H9 (cell line): ENCODE measurements at regions not wholly inside any gene's neighbourhood (a gene's known extent, or its start where the extent isn't known, plus 50 kb on each side); places are given as distances from the start of the nearest gene placed in this dataset.

ENCODE experiments used
- DNase-seq: peaks from one replicate; pipeline ENCODE4 v3.0.0-alpha.2; 2017
- H2AFZ ChIP-seq: one replicate; pipeline ENCODE4 v1.6.1; 2013; ENCODE audit warnings: mild to moderate bottlenecking, low read length, control low read depth, moderate library complexity
- H2AK5ac ChIP-seq: 2 replicates; pipeline ENCODE4 v1.6.1; 2013; ENCODE audit warnings: low read length, control low read depth, mixed read lengths; ENCODE audit not compliant: insufficient read length
- H2BK120ac ChIP-seq: one replicate; pipeline ENCODE4 v1.6.1; 2013; ENCODE audit warnings: low read depth, mild to moderate bottlenecking, low read length, control low read depth, inconsistent platforms; ENCODE audit not compliant: poor library complexity, severe bottlenecking
- H2BK12ac ChIP-seq: 2 replicates; pipeline ENCODE4 v1.6.1; 2013; ENCODE audit warnings: low read length, control low read depth, mixed read lengths, low read depth; ENCODE audit not compliant: insufficient read length
- H2BK15ac ChIP-seq: 2 replicates; pipeline ENCODE4 v1.6.1; 2013; ENCODE audit warnings: low read depth, low read length, control low read depth
- H2BK20ac ChIP-seq: one replicate; pipeline ENCODE4 v1.6.1; 2013; ENCODE audit warnings: low read depth, mild to moderate bottlenecking, low read length, control low read depth, inconsistent platforms; ENCODE audit not compliant: poor library complexity, severe bottlenecking
- H2BK5ac ChIP-seq: 2 replicates; pipeline ENCODE4 v1.6.1; 2013; ENCODE audit warnings: low read length, control low read depth, mixed read lengths; ENCODE audit not compliant: insufficient read length
- H3K14ac ChIP-seq: 2 replicates; pipeline ENCODE4 v1.6.1; 2013; ENCODE audit warnings: low read length, control low read depth; ENCODE audit not compliant: insufficient read depth
- H3K18ac ChIP-seq: 2 replicates; pipeline ENCODE4 v1.6.1; 2013; ENCODE audit warnings: low read depth, mild to moderate bottlenecking, mixed read lengths, low read length, control low read depth; ENCODE audit not compliant: insufficient read length
- H3K23ac ChIP-seq: 2 replicates; pipeline ENCODE4 v1.6.1; 2013; ENCODE audit warnings: low read length, control low read depth, mixed read lengths, low read depth; ENCODE audit not compliant: insufficient read length
- H3K23me2 ChIP-seq: 2 replicates; pipeline ENCODE4 v1.6.1; 2013; ENCODE audit warnings: low read depth, mild to moderate bottlenecking, mixed read lengths, low read length, control low read depth; ENCODE audit not compliant: insufficient read length, poor library complexity, severe bottlenecking
- H3K27ac ChIP-seq: 2 replicates; pipeline ENCODE4 v1.5.1; 2013; ENCODE audit warnings: low read length, control low read depth, mixed read lengths, low read depth; ENCODE audit not compliant: insufficient read length
- H3K27me3 ChIP-seq: 2 replicates; pipeline ENCODE4 v1.6.1; 2013; ENCODE audit warnings: low read length, control low read depth, inconsistent platforms; ENCODE audit not compliant: insufficient read depth
- H3K4ac ChIP-seq: 2 replicates; pipeline ENCODE4 v1.6.1; 2013; ENCODE audit warnings: low read depth, mild to moderate bottlenecking, control low read depth, inconsistent platforms, low read length, moderate library complexity
- H3K4me1 ChIP-seq: 2 replicates; pipeline ENCODE4 v1.6.1; 2013; ENCODE audit warnings: low read length, control low read depth, inconsistent platforms; ENCODE audit not compliant: insufficient read depth
- H3K4me2 ChIP-seq: 2 replicates; pipeline ENCODE4 v1.6.1; 2013; ENCODE audit warnings: low read length, control low read depth, mixed read lengths; ENCODE audit not compliant: insufficient read length, insufficient read depth
- H3K56ac ChIP-seq: 2 replicates; pipeline ENCODE4 v1.6.1; 2013; ENCODE audit warnings: low read depth, mild to moderate bottlenecking, mixed read lengths, low read length, control low read depth; ENCODE audit not compliant: insufficient read length
- H3K79me1 ChIP-seq: 2 replicates; pipeline ENCODE4 v1.6.1; 2013; ENCODE audit warnings: low read depth, mild to moderate bottlenecking, moderate library complexity, low read length, control low read depth, inconsistent platforms; ENCODE audit not compliant: insufficient read depth, poor library complexity, severe bottlenecking
- H3K79me2 ChIP-seq: 2 replicates; pipeline ENCODE4 v1.6.1; 2013; ENCODE audit warnings: low read length, control low read depth, inconsistent platforms; ENCODE audit not compliant: insufficient read depth
- H3K9ac ChIP-seq: 2 replicates; pipeline ENCODE4 v1.6.1; 2013; ENCODE audit warnings: low read length, control low read depth, mixed read lengths; ENCODE audit not compliant: insufficient read length; ENCODE audit errors: extremely low read depth
- H3K9me3 ChIP-seq: one replicate; pipeline ENCODE4 v1.6.1; 2013; ENCODE audit warnings: low read depth, low read length, inconsistent platforms; ENCODE audit not compliant: control insufficient read depth
- H3T11ph ChIP-seq: one replicate; pipeline ENCODE4 v1.6.1; 2013; ENCODE audit warnings: mild to moderate bottlenecking, low read length, control low read depth, inconsistent platforms
- H4K20me1 ChIP-seq: one replicate; pipeline ENCODE4 v1.6.1; 2013; ENCODE audit not compliant: control insufficient read depth, insufficient read length, insufficient read depth
- H4K5ac ChIP-seq: 2 replicates; pipeline ENCODE4 v1.6.1; 2013; ENCODE audit warnings: low read depth, mild to moderate bottlenecking, mixed read lengths, low read length, control low read depth; ENCODE audit not compliant: insufficient read length
- H4K8ac ChIP-seq: replicated peaks from 2 replicates; pipeline ENCODE4 v1.6.1; 2013; ENCODE audit warnings: low read length, control low read depth, mixed read lengths, low read depth; ENCODE audit not compliant: insufficient read length
- H4K91ac ChIP-seq: 2 replicates; pipeline ENCODE4 v1.6.1; 2013; ENCODE audit warnings: low read depth, mild to moderate bottlenecking, moderate library complexity, mixed read lengths, low read length, control low read depth; ENCODE audit not compliant: insufficient read length
- H3K27ac Mint-ChIP-seq, 3 experiments: 2 replicates in 2 of 3; 3 replicates in 1 of 3; pipeline ENCODE4 v1.8.0; 2020 to 2021; ENCODE audit warnings: mixed read lengths in 3 of 3, mild to moderate bottlenecking in 1 of 3, moderate library complexity in 1 of 3
- H3K27me3 Mint-ChIP-seq: 2 replicates; pipeline ENCODE4 v1.8.0; 2021; ENCODE audit warnings: low read depth, mild to moderate bottlenecking, moderate library complexity, mixed read lengths
- H3K36me3 Mint-ChIP-seq, 3 experiments: 2 replicates in 2 of 3; 3 replicates in 1 of 3; pipeline ENCODE4 v1.8.0; 2020 to 2021; ENCODE audit warnings: low read depth in 3 of 3, mixed read lengths in 3 of 3; ENCODE audit not compliant: insufficient read depth in 1 of 3
- H3K4me1 Mint-ChIP-seq, 2 experiments: 2 replicates each; pipeline ENCODE4 v1.8.0; 2020; ENCODE audit warnings: mixed read lengths in 2 of 2
- H3K4me3 Mint-ChIP-seq, 2 experiments: 2 replicates in 1 of 2; 3 replicates in 1 of 2; pipeline ENCODE4 v1.8.0; 2020 to 2021; ENCODE audit warnings: mild to moderate bottlenecking in 2 of 2, mixed read lengths in 2 of 2, moderate library complexity in 1 of 2
- H3K9me3 Mint-ChIP-seq, 2 experiments: 2 replicates in 1 of 2; 3 replicates in 1 of 2; pipeline ENCODE4 v1.8.0; 2020; ENCODE audit warnings: mild to moderate bottlenecking in 2 of 2, mixed read lengths in 2 of 2, moderate library complexity in 1 of 2
- CTCF ChIP-seq: fragments of 200-600 bp; sonication (generic); conservative IDR thresholded peaks from 3 replicates; pipeline ENCODE4 v1.8.0; 2021; ENCODE audit warnings: antibody characterized with exemption, mild to moderate bottlenecking
- WGBS: extraction: QIAGEN DNeasy Blood & Tissue Kit; methylation state at CpG from one replicate; pipeline ENCODE4 v1.1.7; 2013; ENCODE audit warnings: missing lambda C conversion rate, low lambda C conversion rate, mixed read lengths; ENCODE audit not compliant: insufficient read length; ENCODE audit errors: extremely low coverage; 5-methylcytosine and 5-hydroxymethylcytosine counted together

- H3K18ac ChIP-seq, result no peak overlapping the region
- Mint-ChIP-seq H3K36me3 (peaks cover 0 to 24% (median 2%) of the 10 kb centered on the region in 3 experiments; a peak in 4 of 7 replicates), H3K27ac (no peak overlapping the region), H3K27me3 (no peaks in the 10 kb centered on the region), H3K9me3 (peaks cover 22% of the 10 kb centered on the region in 2 experiments), H3K4me3 (no peak overlapping the region), H3K4me1 (0 out of 4 replicates have a peak, but pooled peaks cover 0 to 2% of the 10 kb centered on the region in 2 experiments)
- H2AFZ ChIP-seq, result no peak overlapping the region
- no peaks in the 10 kb centered on the region for H3K79me2 ChIP-seq
- H3K14ac ChIP-seq, result no peak overlapping the region
- no peaks in the 10 kb centered on the region for H4K20me1 ChIP-seq
- no peak overlapping the region for H4K91ac ChIP-seq
- no peaks in the 10 kb centered on the region for H3K27me3 ChIP-seq
- H2BK12ac ChIP-seq, result no peak overlapping the region
- no peak overlapping the region for H3K27ac ChIP-seq
- WGBS, result no CpG with 5 or more reads among the region's 1 CpG
- H3K56ac ChIP-seq, result no peak overlapping the region
- no peak overlapping the region for H2BK20ac ChIP-seq
- H4K5ac ChIP-seq, result no peak overlapping the region
- H3K23ac ChIP-seq, result no peak overlapping the region
- H3T11ph ChIP-seq, result no peak overlapping the region
- no peaks in the 10 kb centered on the region for H3K79me1 ChIP-seq
- no peak overlapping the region for H4K8ac ChIP-seq
- no peak for TF ChIP-seq CTCF
- DNase-seq, result no peak
- no peak overlapping the region for H3K4me2 ChIP-seq
- H2BK5ac ChIP-seq, result no peak overlapping the region
- H3K9me3 ChIP-seq, result no peaks in the 10 kb centered on the region
- H2BK120ac ChIP-seq, result no peak overlapping the region
- H3K4me1 ChIP-seq, result no peaks in the 10 kb centered on the region
- no peak overlapping the region for H2BK15ac ChIP-seq
- no peak overlapping the region for H2AK5ac ChIP-seq
- H3K23me2 ChIP-seq, result no peaks in the 10 kb centered on the region
- H3K9ac ChIP-seq, result no peak overlapping the region
- no peak overlapping the region for H3K4ac ChIP-seq
Measured at GRCh38 chr14:54038724-54039123, 82.1 kb upstream of the BMP4 start.
